Stimulated activated CD8-positive, alpha-beta memory T cell treated with anti-CD3 and anti-CD28 coated beads, Interleukin-7, amount 100 ng/mL, for 24 hours (primary cell): ENCODE measurements at regions not wholly inside any gene's neighbourhood (a gene's known extent, or its start where the extent isn't known, plus 50 kb on each side); places are given as distances from the start of the nearest gene placed in this dataset.

Source experiments
- DNase-seq: peaks from one replicate; pipeline ENCODE4 v3.0.0-alpha.2; 2020; ENCODE audit warnings: low read depth

DNA sequence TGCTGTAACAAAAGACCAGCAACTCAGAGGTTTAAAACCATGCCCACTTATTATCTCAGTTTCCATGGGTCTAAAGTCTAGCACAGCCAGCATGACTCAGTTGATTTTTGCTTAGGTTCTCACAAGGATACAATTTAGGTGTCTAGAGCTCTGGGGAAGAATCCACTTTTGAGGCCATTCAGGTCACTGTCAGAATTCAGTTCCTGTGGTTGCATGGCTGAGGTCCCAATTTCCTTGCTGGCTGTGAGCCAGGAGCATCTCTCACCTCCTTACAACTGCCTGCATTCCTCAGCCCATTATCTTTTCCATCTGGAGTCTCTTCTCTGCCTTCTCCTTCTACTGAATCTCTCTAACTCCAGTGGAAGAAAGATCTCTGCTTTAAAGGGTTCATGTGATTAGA lies 240.5 kb upstream of the CFAP20DC start:
- DNase-seq, result no peak

DNA sequence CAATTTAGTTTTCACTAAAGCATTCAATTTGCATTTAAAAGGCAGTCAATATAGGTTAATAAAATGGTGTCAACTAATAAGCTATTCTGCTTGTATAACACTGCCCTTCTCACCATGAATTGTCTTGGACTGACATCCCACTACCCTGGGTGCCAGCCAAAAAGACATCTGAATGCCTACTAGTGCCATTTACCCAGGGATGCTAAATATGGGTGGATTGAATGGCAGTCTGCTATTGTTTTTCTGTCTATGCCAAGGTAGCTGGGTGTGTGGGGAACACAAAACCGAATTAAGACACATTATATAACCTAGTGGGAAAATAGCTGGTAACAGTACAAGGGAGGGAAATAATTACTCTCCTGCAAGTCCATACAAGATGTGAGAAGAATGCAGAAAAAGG lies 240.0 kb upstream of the CFAP20DC start:
- DNase-seq, result no peak

DNA sequence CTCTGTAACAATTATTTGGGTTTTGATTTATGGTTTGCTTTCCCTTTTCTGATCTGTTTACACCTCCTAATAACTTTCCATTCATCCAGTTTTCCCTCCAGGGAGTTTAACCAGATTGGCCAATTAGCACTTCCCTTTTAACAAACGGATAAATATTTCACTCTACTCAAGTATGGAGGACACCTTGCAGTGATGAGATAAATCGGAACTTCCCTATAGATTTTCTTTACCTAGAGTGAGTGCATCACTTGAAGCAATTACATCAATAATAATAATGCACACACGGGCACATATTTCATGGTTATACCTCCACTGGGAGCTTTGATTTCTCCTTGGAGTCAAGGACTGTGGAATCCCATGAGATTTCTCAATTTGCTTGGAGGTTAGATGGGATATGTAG lies 239.1 kb upstream of the CFAP20DC start:
- no peak for DNase-seq

DNA sequence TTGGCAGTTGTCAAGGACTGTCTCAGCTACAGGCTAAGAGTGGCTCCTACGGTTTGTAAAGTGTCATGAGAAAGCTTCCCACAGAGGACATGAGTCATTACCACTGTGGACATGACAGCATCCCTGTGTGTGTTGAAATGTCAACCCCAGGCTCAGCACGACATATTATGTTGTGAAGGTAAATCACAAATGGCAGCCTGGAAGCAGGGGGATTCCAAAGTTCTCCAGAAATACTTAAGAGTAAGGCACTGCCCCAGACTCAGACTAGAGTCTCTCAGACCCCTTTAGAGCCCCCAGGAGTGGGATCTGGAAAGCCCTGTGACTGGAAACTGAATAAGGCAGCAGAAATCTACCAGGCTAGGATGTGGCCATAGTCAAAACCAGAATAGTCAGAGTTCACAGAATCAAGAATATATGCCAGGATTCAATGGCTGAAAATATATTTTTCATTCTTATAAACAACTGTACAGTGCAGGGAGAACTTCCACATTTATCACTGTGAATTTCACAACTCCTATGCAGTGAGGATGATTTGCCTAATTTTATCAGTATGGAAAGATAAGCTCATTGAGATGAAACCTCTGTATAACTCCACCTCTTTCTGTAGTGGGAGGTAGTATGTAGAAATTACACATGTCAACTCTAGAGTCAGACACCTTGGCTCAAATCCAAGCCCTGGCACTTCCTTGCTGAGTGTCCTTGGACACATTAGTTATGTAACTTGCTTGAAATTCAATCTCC lies 237.1 kb upstream of the CFAP20DC start:
- DNase-seq, result no peak

DNA sequence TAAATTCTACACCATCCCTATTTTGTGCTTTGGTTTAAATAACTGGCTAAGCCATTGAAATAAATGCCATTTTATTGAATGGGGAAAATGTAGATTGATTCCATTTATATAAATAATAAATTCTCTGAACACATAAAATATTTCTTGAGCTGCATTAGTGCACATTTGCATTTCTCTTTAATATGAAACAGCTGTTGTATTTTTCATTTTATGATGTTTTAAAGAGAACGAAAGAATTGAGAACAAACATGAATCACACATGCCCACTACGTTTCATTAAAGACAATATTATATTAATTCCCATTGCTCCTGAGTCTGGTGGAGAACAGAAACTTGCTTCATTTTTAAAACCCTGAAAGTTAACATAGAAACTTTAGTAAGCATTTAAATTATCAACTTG lies 235.7 kb upstream of the CFAP20DC start:
- no peak for DNase-seq

DNA sequence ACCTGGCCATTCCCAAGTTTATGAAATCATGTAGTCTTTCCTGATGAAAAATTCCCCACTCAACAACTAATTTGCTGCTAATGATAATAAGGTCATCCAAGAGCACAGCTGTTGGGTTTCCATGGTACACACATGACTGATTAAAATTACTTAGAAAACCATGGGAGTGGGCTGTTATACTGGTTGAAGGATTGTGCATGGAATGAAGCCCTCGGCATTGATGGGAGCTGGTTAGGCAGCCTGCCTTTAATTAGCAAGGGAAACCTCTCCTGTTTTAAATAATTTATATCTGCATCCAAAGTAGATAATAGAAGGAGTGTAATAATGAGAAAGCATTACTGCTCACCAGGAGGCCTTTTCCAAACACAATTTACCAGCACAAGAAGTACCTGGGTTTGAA lies 235.1 kb upstream of the CFAP20DC start:
- no peak for DNase-seq

DNA sequence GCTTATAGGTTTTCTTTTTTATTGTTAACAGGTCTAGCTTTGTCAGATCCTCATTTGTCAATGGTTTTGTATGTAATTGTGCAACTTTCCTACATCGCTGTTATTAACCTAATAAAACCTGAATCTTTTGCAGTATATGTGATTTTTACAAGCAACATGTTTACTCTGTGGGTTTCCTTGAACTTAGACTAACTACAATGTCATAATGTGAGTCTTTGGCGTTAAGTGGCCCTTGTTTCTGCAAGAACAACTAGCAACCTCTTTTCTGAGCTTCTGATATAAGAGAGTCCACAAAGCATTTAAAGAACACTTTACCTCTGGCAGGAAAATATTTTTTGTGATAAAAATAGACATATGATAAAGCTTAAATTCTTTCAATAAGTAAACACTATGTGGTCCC lies 230.3 kb upstream of the CFAP20DC start:
- DNase-seq, result no peak

DNA sequence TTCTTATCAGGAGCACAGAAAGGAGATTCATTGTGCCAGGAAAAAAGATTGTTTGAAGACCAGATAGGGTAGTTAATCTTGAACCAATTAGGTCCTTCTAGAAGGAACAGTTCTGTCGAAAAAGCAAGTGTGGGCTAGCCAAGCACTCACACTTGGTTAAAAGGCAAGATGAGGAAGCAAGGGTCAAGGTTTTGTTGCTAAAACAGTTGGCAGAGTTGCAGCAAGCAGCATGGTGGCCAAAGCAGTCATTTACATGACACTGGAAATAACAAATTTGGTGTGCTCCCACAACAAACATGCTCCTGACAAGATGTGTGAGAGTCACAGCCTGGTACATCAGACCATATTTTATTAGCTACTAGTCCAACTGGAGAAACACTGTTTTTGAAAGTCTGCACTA lies 228.0 kb upstream of the CFAP20DC start:
- no peak for DNase-seq

DNA sequence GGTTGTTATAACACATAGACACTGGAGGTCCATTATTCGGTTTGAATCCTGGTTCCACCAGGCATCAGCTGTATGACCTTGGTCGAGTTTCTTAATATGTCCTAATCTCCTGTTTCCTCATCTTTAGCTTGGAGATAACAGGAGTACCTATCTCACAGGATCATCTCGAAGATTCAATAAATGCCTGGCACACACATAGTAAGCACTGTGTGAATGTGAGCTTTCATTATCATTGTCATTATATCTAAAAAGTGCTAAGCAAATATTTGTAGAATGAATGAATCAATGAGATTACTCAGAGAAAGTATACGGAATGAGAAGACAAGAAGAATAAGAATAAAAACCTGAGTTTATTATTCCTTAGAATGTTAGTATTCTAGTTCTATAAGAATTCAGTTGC lies 227.4 kb upstream of the CFAP20DC start:
- no peak for DNase-seq

DNA sequence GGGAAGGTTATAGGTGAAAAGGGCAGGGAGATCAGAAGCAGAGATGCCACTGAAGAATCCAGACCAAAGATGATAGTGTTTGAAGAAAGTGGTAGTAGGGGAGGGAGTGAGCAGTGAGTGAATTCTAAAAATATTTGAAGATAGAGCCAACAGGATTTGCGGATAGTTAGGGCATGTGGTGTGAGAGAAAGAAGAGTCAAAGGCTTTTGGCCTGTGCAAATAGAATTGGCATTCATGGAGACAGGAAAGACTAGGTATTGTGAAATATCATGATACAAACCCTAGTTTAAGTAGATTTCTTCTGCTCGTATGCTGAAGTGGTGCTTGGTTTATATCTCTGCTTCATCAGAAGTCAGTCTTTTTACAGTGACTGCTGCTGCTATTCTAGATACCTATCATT lies 224.2 kb upstream of the CFAP20DC start:
- no peak for DNase-seq

DNA sequence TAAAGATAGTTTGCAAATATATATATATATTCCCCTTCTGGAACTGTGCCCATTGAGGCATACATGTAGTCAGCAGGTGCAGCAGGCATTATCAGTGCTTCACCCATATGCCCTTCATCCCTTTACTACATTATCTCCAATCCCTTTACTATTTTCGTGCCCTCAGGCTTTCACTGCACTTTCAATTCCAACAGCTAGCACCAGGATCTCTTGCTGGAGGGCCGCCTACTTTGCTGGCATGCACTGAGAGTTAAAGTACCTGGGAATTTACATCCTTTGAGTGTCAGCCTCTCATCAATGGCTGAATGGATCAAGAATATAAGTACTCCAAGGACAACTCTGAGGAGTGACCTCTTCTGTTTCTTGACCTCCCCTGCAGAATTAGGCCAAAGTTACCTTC lies 222.1 kb upstream of the CFAP20DC start:
- DNase-seq, result no peak

DNA sequence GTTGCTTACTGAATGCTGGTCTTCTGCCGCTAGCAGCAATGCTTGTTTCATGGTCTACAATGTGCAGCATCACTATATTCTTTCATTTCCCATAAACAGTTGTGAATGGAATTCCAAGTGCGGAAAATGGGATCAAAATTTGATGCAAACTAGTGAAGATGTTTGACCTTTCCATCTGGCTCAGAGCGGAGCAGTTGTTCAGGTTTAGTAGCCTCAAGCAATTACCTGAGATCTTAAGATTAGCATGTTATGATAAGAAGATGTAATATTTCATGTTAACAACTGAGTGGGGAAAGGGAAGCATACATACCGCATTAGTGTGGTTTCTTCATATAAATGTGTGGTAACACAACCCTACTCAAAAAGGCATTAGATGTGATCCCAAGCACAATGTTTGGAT lies 221.1 kb upstream of the CFAP20DC start:
- no peak for DNase-seq

DNA sequence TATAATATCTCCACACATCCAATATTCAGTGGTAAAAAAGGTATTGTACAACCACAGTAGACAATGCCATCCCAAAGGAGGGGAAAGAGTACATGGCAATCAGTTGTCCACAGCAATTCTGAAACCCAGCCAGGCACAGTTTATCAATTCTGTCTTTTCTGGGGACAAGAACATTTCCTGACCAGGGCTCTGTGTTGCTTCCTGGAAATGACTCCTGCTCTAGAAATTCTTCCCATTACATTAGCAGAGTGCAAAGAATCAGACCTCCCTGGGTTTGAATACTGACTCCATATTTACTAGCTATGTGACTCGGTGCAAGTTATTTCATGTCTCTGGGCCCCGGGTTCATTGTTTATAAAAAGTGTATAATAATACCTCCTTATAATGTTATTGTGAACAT lies 220.4 kb upstream of the CFAP20DC start:
- DNase-seq, result no peak

DNA sequence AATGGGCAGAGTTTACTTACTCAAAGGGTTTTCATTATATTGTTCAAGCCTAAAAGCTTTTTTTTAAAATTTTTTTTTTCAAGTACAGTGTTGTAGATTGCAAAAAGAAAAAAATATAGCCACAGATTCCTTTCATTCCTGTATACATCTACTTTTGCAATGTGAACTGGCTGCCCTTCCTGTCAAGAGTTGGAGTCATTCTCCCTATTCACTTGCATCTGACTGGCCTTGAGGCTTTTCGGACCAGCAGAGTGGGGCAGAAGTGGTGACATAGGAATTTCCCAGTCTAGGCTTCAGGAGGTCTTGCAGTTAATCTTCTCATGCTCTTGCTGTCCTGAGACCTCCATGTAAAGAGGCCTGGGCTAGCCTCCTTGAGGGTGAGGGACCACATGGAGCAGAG lies 218.3 kb upstream of the CFAP20DC start:
- DNase-seq, result no peak

DNA sequence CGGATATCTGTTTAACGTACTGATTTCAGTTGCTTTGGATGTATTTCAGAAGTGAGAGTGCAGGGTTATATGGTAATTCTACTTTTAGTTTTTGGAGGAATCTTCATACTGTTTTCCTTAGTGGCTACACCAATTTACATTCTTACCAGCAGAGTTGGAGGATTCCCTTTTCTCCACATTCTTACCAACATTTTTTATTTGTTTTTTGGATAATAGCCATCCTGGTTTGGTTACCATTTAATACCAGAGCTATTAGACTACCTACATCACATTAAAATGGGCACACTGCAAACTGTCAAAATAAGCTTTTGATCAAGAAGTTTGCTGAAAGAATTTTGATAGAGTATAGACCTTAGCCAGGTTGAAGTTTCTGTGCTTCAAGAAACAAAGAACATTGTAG lies 217.2 kb upstream of the CFAP20DC start:
- DNase-seq, result no peak

DNA sequence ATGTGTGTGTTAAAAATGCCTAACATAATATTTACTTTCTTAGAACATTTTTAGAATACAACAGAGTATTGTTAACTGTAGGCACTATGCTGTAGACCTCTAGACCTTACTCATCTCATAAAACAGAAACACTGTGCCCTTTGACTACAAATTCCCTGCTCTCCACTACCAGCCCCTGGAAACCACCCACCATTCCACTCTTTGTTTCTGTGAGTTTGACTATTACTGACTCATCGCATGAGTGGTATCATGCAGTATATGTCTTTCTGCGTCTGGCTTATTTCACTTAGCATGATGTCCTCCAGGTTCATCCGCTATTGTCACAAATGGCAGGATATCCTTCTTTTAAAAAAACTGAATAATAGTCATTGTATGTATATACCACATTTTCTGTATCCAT lies 216.7 kb upstream of the CFAP20DC start:
- DNase-seq, result no peak

DNA sequence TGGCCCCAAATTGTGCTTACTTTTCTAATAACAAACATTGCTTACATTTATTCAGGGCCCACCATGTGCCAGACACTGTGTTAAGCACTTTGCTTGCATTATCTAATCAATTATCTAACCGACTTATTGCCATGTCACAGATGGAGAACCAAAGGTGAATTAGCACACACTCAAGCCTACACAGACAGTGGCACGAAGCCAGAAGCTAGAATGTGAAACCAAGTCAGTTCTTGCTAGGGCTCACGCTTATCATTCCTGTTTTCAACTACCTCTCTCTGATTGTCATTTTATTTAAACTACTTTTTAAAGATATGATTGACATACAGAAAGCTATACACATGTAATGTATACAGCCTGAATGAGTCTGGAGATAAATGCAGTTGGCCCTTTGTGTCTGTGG lies 215.7 kb upstream of the CFAP20DC start:
- no peak for DNase-seq

DNA sequence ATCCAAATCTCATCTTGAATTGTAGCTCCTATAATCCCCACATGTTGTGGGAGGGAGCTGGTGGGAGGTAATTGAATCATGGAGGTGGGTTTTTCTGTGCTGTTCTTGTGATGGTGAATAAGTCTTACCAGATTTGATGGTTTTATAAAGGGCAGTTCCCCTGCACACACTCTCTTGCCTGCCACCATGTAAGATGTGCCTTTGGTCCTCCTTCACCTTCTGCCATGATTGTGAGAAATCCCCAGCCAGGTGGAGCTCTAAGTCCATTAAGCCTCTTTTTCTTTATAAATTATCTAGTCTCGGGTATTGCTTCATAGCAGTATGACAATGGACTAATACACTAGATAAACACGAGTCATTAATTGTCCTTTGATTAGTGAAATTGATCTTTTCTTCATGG lies 214.5 kb upstream of the CFAP20DC start:
- no peak for DNase-seq

DNA sequence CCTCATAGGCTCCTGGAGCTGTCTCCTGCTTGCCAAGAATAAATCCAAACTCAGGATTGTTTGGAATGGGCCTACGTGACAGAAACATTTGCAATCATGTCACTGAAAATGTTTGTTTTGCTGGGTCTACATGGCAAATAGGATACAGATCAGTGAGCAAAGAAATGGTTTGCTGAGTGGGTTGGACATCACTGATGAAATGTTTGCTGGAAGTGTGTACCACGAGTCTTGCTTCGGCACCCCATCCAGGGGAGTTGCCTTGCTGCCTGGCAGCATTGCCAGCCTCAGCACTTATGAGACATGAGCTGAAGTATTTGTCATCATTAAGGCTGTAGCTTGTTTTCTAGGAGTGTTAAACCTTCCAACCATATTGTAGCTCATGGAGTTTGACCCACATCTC lies 213.3 kb upstream of the CFAP20DC start:
- no peak for DNase-seq

DNA sequence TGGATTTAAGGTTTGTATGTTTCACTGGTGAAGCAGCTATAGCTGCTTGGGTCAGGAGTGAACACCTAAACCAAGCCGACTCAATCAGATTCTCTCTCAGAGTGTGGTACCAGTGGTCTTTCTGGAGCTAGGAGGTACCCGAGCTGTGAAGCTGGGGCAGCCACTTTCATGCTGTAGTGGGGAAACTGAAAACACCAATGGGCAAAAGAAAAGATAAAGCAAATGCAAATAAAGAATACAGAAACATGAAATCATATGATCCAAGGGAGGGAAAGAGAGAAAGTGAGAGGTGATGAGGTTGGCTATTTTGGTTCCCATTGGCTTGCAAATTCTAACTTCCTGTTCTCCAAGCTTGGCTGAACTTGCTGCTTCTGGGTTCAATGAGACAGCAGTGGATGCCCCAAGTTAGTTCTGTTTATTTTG lies 212.3 kb upstream of the CFAP20DC start:
- DNase-seq, result no peak

DNA sequence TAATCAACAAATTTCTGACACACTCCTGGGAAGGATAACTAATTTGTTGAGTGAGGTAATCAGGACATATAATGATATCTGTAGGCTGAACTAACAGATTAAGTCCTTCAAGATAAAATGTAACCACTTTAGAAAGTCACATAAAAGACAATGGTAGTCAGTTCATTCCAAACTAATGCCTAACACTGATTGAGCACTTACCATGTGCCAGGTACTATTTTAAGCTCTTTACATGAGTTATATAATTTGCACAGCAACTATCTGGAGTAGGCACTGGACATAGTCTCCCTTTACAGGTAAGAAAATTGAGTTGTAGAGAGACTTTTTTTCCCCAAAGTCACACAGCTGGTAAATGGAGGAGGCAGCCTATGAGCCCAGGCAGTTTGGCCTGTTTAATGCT lies 211.2 kb upstream of the CFAP20DC start:
- no peak for DNase-seq

DNA sequence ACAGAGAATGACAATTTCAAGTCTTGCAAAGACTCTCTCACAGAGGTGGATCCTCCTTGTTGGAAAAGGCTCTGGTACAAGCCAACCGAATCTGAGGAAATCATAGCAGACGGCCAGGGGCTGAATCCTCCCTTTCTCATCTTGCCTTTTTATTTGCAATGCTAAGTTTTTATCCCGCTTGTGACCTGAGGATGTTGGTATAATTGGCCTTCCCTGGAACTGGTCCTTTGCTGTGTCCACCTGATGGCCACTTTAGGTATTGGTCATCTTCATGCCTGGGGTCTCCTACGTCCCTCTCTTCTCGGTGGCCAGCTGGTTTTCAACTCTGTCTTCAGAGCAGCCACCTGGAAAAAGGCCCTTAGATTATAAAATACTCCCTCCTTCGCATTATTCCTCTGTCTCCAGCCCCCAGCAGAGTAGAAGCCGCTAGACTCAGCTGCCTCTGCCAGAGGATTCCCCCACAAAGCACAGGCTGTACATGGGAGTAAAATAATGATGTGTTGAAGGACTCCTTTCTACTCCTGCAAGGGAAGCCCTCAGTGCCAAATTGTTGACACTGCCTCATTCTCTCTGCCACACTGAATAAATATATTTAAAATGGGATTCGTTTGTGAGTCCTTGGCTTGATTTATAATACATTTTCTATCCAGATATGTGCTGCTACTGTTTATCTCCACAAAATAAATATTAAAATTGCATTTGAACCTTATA lies 208.9 kb upstream of the CFAP20DC start:
- no peak for DNase-seq

DNA sequence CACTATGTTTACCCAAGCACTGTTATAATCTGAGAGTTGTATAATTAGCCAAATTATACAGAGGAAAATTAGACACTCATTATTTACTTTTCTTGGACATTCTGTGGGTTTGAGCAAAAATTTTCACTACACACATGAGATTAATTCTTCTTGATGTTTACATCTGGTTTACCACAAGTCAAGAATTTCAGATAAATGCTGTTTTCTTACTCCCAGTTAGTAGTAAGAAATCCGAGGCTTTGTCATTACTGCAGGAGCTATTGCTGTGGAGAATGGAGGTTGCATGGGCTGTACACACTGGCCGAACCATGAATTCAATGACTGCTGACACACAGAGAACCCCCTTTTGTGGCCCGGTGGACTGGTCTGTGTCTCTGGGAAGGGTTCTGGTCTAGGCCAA lies 207.7 kb upstream of the CFAP20DC start:
- no peak for DNase-seq

DNA sequence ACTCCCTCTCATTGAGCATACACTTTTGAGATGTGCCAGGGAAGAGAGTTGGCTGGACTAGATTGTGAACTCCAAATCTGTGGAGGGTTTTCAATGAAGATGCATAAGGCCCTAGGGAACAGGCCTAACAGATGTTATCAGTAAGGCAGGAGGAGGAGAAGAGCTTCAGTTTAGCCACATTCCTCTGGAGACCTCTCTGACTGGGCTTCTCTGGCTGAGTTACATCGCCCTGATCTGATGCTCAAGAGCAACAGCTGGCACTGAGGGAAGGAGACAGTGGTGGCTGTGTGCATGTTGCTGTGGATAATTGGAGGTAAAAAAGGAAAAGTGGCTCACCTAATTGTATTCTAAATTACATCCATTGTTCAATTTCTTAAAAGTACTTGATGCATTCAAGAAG lies 206.4 kb upstream of the CFAP20DC start:
- DNase-seq, result no peak
